Astrocyte (in vitro differentiated cells and primary cell): ENCODE measurements at regions not wholly inside any gene's neighbourhood (a gene's known extent, or its start where the extent isn't known, plus 50 kb on each side); places are given as distances from the start of the nearest gene placed in this dataset.

ENCODE experiments used
- DNase-seq: peaks from one replicate; pipeline ENCODE4 v3.0.0-alpha.2; 2010; ENCODE audit warnings: low read depth
- FAIRE-seq: peaks from 2 replicates; lab custom pipeline; 2011; peaks lifted over from hg19 to GRCh38; lab: Jason Lieb, UNC
- H2AFZ ChIP-seq: 2 replicates; pipeline ENCODE4 v1.6.0; 2012; ENCODE audit warnings: low read depth, low read length, inconsistent platforms
- H3K27ac ChIP-seq: 2 replicates; pipeline ENCODE4 v1.5.1; 2011; ENCODE audit warnings: low read depth, low read length, inconsistent platforms
- H3K27me3 ChIP-seq: 2 replicates; pipeline ENCODE4 v1.6.0; 2011; ENCODE audit warnings: low read length, inconsistent platforms; ENCODE audit not compliant: insufficient read depth
- H3K36me3 ChIP-seq: 2 replicates; pipeline ENCODE4 v1.5.1; 2011; ENCODE audit warnings: low read length, inconsistent platforms; ENCODE audit not compliant: insufficient read depth
- H3K4me1 ChIP-seq: 2 replicates; pipeline ENCODE4 v1.5.1; 2011; ENCODE audit warnings: low read length, inconsistent platforms; ENCODE audit not compliant: insufficient read depth
- H3K4me2 ChIP-seq: 2 replicates; pipeline ENCODE4 v1.6.0; 2012; ENCODE audit warnings: low read length, inconsistent platforms
- H3K4me3 ChIP-seq: 2 replicates; pipeline ENCODE4 v1.5.1; 2011; ENCODE audit warnings: low read depth, mild to moderate bottlenecking, low read length, inconsistent platforms; ENCODE audit not compliant: insufficient read depth
- H3K79me2 ChIP-seq: 2 replicates; pipeline ENCODE4 v1.6.0; 2012; ENCODE audit warnings: mild to moderate bottlenecking, low read length, inconsistent platforms; ENCODE audit not compliant: insufficient read depth
- H3K9ac ChIP-seq: 2 replicates; pipeline ENCODE4 v1.6.0; 2012; ENCODE audit warnings: mild to moderate bottlenecking, low read length, inconsistent platforms
- H3K9me3 ChIP-seq: 2 replicates; pipeline ENCODE4 v1.5.1; 2012; ENCODE audit warnings: low read depth, mild to moderate bottlenecking, low read length, inconsistent platforms; ENCODE audit not compliant: insufficient read depth
- H4K20me1 ChIP-seq: 2 replicates; pipeline ENCODE4 v1.6.0; 2012; ENCODE audit warnings: low read length, inconsistent platforms; ENCODE audit not compliant: insufficient read depth
- H3K27ac Mint-ChIP-seq: one replicate; pipeline ENCODE4 v1.8.0; 2021; ENCODE audit warnings: mild to moderate bottlenecking, mixed read lengths; ENCODE audit not compliant: unreplicated experiment
- H3K27me3 Mint-ChIP-seq: one replicate; pipeline ENCODE4 v1.8.0; 2021; ENCODE audit warnings: low read depth, mixed read lengths; ENCODE audit not compliant: unreplicated experiment
- H3K36me3 Mint-ChIP-seq: one replicate; pipeline ENCODE4 v1.8.0; 2021; ENCODE audit warnings: low read depth, mixed read lengths; ENCODE audit not compliant: unreplicated experiment
- H3K4me1 Mint-ChIP-seq: one replicate; pipeline ENCODE4 v1.8.0; 2021; ENCODE audit warnings: low read depth, mixed read lengths; ENCODE audit not compliant: unreplicated experiment
- H3K4me3 Mint-ChIP-seq: one replicate; pipeline ENCODE4 v1.8.0; 2021; ENCODE audit warnings: mild to moderate bottlenecking, moderate library complexity, mixed read lengths; ENCODE audit not compliant: unreplicated experiment
- H3K9me3 Mint-ChIP-seq: one replicate; pipeline ENCODE4 v1.8.0; 2021; ENCODE audit warnings: mild to moderate bottlenecking, mixed read lengths; ENCODE audit not compliant: unreplicated experiment
- EZH2 ChIP-seq: IDR thresholded peaks from 2 replicates; pipeline ENCODE4 v1.6.1; 2012; ENCODE audit warnings: mild to moderate bottlenecking, low read length, inconsistent platforms; ENCODE audit not compliant: insufficient read depth
- TF ChIP-seq, protein P1 (sequence below): IDR thresholded peaks from 2 replicates; pipeline ENCODE4 v1.5.1; 2011; ENCODE audit warnings: low read depth, mild to moderate bottlenecking, inconsistent platforms, low read length, moderate library complexity; ENCODE audit not compliant: insufficient read depth

DNA sequence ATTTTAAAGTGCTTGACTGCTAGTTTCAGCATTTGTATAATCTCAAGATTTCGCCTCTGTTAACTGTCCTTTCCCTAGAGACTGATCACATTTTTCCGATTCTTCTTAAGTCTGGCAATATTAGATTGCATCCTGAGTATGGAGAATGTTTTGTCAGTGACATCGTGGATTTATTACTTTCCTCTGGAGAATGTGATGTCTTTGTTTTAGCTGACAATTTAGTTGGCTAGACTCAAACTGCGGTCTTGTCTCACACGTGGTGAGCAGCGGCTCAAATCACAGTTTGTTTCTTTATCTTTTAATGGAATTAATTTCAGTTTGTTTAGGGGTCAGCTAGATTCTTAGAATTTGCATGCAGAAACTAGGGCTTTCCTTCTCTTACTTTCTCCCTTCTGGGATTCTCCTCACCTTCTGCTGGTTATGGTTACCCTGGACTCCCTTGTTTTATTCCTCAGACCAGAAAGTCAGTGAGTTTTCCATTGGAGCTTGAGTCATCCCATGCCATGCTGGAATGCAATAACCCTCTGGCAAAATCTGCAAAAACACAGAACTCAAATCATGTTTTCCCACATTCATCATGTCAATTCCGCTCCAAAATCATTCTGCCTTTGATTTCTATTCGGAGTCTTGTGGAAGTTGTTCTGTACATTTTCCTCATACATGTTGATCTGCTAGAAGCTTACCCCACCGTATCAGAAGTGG lies 327.2 kb upstream of the TRIB2 start:
- no peak overlapping the region for H3K4me3 ChIP-seq
- H3K4me1 Mint-ChIP-seq, result peaks cover 6% of the 10 kb centered on the region
- TF ChIP-seq, protein P1, sequence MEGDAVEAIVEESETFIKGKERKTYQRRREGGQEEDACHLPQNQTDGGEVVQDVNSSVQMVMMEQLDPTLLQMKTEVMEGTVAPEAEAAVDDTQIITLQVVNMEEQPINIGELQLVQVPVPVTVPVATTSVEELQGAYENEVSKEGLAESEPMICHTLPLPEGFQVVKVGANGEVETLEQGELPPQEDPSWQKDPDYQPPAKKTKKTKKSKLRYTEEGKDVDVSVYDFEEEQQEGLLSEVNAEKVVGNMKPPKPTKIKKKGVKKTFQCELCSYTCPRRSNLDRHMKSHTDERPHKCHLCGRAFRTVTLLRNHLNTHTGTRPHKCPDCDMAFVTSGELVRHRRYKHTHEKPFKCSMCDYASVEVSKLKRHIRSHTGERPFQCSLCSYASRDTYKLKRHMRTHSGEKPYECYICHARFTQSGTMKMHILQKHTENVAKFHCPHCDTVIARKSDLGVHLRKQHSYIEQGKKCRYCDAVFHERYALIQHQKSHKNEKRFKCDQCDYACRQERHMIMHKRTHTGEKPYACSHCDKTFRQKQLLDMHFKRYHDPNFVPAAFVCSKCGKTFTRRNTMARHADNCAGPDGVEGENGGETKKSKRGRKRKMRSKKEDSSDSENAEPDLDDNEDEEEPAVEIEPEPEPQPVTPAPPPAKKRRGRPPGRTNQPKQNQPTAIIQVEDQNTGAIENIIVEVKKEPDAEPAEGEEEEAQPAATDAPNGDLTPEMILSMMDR, result no peak
- H3K27me3 Mint-ChIP-seq, result no peaks in the 10 kb centered on the region
- DNase-seq, result peak; percentile 8
- H3K36me3 ChIP-seq, result no peaks in the 10 kb centered on the region
- no peaks in the 10 kb centered on the region for H4K20me1 ChIP-seq
- no peak for FAIRE-seq
- no peaks in the 10 kb centered on the region for H3K9me3 ChIP-seq
- peak overlapping the region; percentile 20 for H3K27ac ChIP-seq
- H3K27me3 ChIP-seq, result no peaks in the 10 kb centered on the region
- H3K79me2 ChIP-seq, result no peaks in the 10 kb centered on the region
- H3K36me3 Mint-ChIP-seq, result no peaks in the 10 kb centered on the region
- H3K4me2 ChIP-seq, result peak overlapping the region; percentile 48
- peak overlapping the region; percentile 27 for H3K27ac Mint-ChIP-seq
- no peaks in the 10 kb centered on the region for H3K4me1 ChIP-seq
- peak overlapping the region; percentile 13 for H2AFZ ChIP-seq
- H3K9me3 Mint-ChIP-seq, result no peaks in the 10 kb centered on the region
- H3K9ac ChIP-seq, result no peak overlapping the region
- no peak overlapping the region for H3K4me3 Mint-ChIP-seq

DNA sequence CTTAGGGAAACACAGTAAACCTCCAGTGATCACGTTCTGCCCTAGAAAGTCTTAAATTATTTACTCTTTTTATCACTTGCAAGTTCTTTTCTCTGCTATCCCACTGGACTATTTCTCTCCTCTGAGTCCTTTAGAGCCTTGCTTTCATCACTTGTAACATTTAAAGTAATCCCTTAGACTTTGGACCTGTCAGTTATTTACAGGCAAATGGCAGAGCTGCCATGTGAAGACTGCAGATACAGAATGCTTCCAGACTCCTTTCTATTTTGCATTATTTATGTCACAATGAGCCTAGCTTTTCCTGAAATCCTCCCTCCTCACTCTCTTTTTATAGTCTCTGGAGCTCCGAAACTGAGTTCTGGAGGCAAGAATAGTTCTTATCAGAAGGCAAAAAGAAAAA lies 325.6 kb upstream of the TRIB2 start:
- no peak for TF ChIP-seq EZH2
- TF ChIP-seq, protein P1, result no peak
- no peaks in the 10 kb centered on the region for H3K9me3 Mint-ChIP-seq
- Histone ChIP-seq H3K27me3 (no peaks in the 10 kb centered on the region), H3K9me3 (no peaks in the 10 kb centered on the region), H2AFZ (no peak overlapping the region), H3K4me2 (no peak overlapping the region), H3K27ac (no peak overlapping the region), H3K9ac (no peak overlapping the region), H4K20me1 (no peaks in the 10 kb centered on the region), H3K36me3 (no peaks in the 10 kb centered on the region), H3K79me2 (no peaks in the 10 kb centered on the region), H3K4me1 (no peaks in the 10 kb centered on the region), H3K4me3 (no peak overlapping the region)
- no peak for DNase-seq
- H3K4me3 Mint-ChIP-seq, result no peak overlapping the region
- no peaks in the 10 kb centered on the region for H3K36me3 Mint-ChIP-seq
- peaks cover 6% of the 10 kb centered on the region for H3K4me1 Mint-ChIP-seq
- no peak for FAIRE-seq
- no peak overlapping the region for H3K27ac Mint-ChIP-seq
- H3K27me3 Mint-ChIP-seq, result no peaks in the 10 kb centered on the region

DNA sequence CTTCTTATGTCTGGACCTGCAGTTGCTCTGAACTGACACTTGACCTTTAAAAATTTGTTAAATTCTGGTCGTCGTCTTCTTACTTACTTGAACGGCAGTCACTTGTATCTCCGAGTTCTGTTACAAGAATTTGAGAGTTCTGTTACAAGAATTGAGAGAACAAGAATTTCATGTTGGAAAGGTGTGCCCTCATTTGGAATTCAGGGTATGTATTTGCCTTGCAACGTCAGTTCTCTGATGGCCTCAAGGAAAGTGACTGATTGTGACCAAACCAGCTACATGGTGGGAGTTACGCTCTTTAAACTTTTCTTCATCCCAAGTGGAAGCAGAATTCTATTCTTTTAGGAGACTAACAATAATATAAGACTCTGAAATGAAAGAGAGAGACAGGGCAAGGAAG lies 320.0 kb upstream of the TRIB2 start:
- Histone ChIP-seq H3K36me3 (no peaks in the 10 kb centered on the region), H3K4me3 (no peak overlapping the region), H3K27ac (no peak overlapping the region), H3K27me3 (no peaks in the 10 kb centered on the region), H4K20me1 (no peaks in the 10 kb centered on the region), H3K9me3 (no peaks in the 10 kb centered on the region), H3K9ac (no peak overlapping the region), H2AFZ (no peak overlapping the region), H3K4me1 (no peaks in the 10 kb centered on the region), H3K79me2 (no peaks in the 10 kb centered on the region), H3K4me2 (no peak overlapping the region)
- no peaks in the 10 kb centered on the region for H3K4me1 Mint-ChIP-seq
- H3K36me3 Mint-ChIP-seq, result no peaks in the 10 kb centered on the region
- FAIRE-seq, result no peak
- H3K27ac Mint-ChIP-seq, result no peak overlapping the region
- peaks cover 2% of the 10 kb centered on the region for H3K9me3 Mint-ChIP-seq
- H3K4me3 Mint-ChIP-seq, result no peak overlapping the region
- no peak for DNase-seq
- TF ChIP-seq, protein P1, result no peak
- TF ChIP-seq EZH2, result no peak
- H3K27me3 Mint-ChIP-seq, result peaks cover 10% of the 10 kb centered on the region
